GM19023 (cell line): ENCODE measurements at regions not wholly inside any gene's neighbourhood (a gene's known extent, or its start where the extent isn't known, plus 50 kb on each side); places are given as distances from the start of the nearest gene placed in this dataset.

Experiments
- ATAC-seq: cut with Tn5 transposase; IDR thresholded peaks from one replicate; pipeline ENCODE4 v1.9.1; 2021; ENCODE audit warnings: mild to moderate bottlenecking, moderate library complexity; ENCODE audit not compliant: unreplicated experiment

DNA sequence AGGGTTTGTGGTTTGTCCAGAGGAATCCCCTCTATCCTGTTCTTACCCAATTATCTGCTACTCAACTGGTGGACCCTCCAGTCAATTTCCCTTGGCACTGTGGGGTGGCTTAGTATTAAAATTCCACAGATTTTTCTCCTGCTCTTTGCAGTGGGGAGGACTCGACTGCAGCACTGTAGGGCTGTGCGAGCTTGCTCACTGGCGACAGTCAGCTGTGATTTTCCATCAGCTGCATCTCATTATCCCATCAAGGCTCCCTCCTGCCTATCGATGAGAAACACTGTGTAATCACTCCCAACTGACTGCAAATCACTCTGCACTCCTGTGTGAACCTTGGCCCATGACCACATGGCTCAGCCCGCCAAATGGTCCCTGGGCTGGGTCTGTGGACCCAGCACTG is 90.5 kb upstream of the MAF start:
- no peak for ATAC-seq

DNA sequence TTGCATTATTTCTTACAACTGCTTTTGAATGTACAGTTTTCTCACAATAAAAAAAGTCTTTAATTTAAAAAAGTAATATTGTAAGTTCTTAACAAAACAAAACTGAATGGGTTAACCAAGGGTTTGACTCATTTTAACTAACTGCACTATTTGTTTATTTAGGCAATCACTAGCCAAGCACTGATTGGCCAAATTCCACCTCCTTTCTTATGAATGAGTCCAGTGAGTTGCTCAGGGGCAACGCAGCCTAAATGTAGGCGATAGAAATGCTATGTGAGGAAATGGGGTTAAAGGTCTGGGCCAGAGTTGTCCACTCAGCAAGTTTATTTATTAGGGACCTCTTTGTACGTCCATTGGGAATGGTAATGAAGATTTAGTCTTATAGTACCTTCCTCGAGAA is 89.6 kb upstream of the MAF start:
- ATAC-seq = no peak

DNA sequence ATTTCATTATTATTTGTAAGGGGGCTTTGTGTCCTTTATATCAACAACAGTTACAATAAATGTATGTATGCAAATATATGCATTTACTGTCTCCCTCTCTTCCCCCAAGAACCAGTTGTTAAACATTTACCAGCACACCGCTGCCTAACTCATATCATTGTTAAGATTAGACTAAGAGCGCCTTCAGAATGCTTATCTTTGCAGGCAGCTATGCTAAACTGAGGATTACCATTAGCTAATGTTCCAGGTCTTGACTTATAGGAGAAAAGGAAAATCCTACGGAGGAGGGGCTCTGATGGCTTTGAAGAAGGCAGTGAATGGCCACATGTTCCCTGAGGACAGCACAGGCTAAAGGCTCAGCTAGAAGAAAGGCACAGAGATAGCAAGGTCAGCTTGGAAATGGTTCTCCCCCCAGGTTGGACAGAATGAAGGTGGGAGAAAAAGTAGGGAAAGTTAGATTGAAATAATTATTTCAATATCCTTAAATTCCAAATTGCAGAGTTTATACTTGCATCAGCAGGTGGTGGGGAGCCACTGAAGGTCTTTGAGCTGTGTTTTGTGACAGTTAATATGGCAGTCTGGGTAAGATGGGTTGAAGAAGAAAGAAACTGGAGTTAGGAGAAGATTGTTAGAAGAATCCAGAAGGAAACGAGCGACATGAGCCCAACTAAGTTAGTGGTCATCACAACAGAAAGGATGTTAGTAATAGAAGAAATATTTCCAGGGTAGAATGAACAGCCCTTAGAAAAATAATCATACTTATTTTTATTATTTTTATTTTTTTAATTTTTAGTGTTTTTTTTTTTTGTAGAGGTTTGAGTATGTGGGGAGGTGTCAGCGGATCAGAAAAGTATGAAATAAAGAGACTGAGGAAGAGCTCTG is 87.0 kb upstream of the MAF start:
- ATAC-seq = no peak

DNA sequence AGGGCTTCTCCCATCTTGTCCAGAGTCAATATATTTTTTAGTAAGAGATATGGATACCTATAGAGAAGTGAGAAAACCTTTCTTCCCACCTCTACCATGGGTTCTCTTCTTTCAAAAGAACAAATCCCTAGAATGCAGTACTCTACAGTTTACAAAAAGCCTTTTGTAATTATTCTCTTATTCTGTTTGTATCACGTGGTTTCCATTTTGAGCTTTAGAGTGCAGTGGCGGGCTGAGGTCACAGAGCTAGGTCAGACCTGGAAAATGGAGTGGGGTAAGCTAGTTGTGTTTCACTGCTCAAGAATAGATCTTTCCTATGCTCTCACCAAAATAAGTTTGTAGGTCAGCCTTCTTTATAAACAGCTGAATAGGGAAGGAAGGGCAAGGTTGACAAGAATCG is 85.3 kb upstream of the MAF start:
- no peak for ATAC-seq

DNA sequence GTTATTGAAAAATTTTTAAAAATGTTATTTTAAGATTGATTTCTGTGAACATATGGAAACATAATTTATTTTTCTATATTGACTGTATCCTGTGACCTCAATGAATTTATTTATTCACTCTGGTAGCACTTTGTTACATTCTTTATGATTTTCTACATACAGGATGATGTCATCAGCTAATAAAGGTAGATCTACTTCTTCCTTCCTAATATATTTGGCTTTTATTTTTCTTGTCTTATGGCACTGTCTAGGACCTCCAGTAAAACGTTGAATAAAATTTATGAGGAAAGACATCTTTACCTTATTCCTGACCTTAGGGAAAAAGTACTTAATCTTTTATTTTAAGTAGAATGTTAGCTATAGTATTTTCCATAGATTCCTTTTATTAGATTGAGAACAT is 78.8 kb upstream of the MAF start:
- ATAC-seq = no peak

DNA sequence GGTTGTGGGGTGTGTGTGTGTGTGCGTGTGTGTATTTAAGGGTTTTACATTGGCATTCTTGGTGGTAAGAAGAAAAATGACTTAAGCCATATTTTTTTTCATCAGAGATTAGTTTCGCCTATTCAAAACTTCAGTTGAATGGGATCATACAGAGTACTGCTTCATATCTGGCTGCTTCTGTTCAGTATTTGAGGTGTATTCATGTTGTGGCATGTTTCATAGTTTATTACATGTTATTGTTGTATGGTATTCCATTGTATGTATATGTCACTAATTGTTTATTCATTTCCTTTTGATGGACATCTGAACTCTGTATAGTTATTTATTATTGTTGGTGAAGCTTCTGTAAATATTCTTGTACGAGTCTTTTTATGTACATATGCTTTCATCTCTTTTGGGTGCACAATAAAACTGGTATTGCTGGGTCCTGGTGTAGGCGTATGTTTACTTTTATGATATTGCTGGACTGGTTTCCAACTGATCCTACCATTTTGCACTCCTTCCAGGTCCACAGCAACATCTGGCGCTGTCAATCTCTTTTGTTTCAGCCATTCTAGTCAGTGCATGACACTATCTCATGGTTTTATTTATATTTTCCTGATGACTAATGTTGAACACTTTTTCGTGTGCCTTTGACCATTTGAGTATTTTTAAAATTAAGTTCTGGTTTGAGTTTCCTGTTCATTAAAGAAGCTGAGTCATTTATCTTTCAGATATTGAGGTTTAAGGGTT is 77.4 kb upstream of the MAF start:
- ATAC-seq = no peak

DNA sequence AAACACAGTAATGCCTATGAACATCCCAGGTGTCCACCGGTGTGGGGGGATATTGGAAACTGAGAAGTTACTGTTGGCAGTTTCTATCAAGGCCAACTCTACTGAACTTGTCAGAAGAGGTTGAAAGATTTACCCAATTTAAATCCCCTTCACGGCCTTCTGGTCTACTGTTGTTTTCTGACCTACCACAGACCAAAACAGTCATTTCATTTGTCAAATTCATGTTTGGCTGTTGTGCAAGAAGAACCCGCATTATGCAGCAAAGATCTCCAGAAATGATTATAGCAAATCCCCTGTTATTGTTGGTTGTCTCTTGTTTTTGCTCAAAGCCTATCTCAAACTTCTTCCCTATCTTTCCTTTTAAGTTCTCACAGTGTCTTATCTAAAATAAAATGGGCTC is 73.1 kb upstream of the MAF start:
- no peak for ATAC-seq

- no peak for ATAC-seq
Measured at GRCh38 chr16:79672524-79672923, 72.0 kb upstream of the MAF start.

DNA sequence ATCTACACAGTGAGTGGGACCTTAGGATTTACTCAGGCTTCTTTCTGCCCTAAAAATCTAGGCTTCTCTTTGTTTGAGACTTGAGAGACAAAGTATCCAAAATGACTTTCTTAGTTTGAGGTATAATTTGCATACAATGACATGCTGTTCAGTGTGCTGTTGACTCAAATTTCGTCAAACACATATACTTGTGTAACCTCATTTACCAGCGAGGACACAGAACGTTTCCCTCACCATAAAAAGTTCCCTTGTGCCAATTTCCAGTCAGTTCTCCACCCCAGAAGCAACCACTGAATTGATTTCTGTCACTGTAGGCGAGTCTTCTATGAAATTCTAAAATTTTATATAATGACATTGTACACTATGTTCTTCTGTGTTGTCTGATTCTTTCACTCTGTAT is 68.0 kb upstream of the MAF start:
- no peak for ATAC-seq

GRCh38 chr16:79665970-79666369 is 65.4 kb upstream of the MAF start:
- no peak for ATAC-seq

DNA sequence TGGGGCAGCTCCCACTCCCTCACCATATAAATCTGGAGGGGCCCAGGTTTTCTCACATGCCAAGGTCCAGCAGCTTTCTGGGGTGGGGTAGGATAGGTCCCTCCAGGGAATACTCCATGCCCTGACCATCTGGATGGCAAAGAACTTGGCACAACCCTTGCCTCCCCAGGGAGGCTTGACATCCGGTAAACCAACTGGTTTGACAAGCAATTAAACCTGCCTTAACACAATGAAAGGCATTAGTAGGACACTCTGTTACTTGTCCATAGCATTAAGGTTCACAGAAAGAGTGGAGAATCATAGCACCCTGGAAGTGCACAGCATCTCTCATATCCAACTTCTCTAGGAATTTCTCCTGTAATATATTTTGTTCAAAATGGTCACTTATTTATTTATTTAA is 63.9 kb upstream of the MAF start:
- no peak for ATAC-seq

DNA sequence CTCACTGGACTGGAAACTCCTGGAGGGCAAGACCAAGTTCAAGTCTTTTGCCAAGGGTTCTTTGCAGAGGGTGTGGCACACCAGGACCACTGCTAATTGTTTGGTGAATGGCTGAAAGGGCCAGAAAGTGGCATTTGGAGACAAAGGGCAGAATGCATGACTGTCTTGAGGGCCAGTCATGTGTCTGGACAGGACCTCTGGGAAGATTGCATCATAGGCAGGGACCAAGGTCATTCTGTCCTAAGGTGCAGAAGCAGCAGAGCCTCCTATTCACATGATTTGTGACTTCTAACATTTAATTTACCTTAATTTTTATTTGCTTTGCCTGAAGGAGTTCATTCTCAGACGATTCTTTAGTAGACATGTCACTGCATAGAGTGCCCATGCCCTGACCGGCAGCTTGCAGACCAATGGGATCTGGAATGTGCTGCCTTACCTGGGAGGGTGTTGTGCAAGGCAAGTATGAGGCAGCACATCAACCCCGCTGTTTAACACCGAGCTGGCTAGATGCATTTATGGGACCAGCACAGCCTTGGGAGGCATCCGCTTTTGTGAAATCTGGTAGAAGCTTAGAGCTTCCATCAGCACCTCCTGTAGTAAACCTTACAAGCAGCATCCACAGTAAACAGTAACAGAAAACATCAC is 62.3 kb upstream of the MAF start:
- ATAC-seq = no peak

- no peak for ATAC-seq
Measured at GRCh38 chr16:79662122-79662521, 61.6 kb upstream of the MAF start.

DNA sequence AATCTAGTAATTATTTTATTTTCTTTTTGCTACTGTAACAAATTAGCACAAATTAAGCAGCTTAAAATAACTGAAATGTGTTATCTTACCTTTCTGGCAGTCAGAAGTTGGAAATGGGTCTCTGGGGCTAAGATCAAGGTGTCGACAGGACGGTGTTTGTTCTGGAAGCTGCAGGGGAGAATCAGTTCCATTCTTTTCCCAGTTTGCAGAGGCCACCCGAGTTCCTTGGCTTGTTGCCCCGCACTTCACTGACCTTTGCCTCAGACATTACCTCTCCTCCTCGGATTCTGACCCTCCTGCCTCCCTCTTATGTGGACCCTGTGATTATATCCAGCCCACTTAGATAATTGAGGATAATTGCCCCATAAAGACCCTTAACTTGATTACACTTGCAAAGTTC is 61.0 kb upstream of the MAF start:
- ATAC-seq = no peak

DNA sequence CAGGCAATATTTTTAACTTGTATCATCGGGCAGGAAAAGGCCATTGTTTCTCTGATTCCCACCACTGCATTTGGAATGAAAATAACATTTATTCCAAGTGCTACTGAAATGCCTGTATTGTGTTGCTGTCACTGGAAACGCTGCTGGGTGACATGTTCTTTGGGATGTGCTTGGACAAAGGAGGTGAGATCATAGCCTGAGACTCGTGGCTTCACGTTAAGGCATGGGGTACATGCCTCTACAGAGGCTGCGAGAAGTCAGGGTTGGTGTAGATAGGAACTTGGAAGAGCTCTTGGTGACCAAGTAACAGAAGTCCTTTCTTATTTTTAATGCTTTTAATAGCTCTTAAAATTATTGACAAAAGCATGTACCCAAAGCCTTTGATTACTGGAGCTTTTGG is 58.8 kb upstream of the MAF start:
- no peak for ATAC-seq

GRCh38 chr16:79658301-79659033 is 57.9 kb upstream of the MAF start:
- no peak for ATAC-seq

DNA sequence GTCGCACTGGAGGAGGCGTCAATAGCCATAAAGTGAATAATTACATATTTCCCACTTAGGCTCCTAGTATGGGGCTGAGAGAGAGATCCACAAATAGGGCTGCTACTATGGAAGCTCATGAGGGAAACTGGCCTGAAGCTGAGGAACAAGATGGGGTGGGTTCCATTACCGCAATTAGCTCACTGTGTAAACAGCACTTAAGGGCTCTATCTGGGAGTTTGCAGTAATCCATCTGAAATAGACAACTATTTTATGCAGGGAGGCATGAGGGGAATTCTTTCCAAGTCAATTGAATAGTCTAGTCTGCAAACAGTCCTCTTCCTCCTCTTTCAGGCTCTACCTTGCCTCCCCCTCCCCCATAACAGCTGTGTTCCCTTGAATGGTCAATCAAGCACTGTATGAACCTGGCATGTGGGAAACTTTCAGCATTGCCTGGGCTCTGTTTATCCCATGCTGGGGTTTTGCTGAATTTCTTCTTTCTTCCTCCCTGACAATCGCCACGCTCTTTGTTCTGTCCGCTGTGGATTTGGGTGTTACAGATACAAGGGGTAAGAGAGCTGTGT is 56.1 kb upstream of the MAF start:
- no peak for ATAC-seq

DNA sequence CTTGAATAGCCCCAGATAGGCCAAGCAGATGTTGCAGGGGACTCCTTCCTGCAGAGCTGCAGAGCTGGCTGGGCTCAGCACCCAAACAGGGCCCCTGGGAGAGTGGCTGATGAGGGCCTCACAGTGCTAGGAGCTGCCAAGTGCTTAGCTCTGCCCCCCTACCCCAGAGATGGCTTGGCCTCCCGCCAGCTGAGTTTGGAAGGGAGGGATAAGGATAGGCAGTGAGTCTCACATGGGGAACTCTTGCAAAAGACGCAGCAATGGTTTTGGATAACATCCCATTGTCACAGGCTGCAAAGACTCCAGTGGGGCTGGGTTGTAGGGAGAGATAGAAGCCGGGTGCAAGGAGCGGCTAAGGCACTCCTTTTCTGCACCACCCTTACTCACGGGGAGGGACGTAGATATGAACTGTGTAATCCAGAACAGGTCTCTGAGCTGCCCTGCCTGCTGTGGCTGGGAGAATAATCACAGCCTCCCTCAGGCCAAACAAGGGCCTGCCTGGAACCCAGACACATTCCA is 52.9 kb upstream of the MAF start:
- no peak for ATAC-seq

DNA sequence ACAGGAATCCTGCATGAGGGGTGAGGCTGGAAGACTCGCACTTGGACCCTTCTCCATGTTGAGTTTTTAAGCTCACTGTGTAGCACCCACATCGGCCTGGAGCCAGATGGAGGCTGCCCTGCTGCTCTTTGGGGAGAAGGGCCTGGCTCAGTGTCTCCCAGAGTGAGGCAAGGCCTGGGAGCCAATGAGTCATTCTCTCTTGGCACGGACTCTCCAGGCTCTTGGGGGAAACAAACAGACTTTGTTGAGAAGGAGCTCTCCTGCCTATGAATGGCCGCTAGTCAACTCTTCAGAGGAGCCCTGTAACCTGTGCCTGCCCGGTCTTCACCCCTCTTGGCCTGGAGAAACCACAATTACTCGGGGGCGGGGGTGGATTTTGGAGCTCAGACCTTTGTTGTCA is 50.8 kb upstream of the MAF start:
- ATAC-seq = no peak
